ENCODE measurements at regions not wholly inside any gene's neighbourhood (a gene's known extent, or its start where the extent isn't known, plus 50 kb on each side); places are given as distances from the start of the nearest gene placed in this dataset.

DNA sequence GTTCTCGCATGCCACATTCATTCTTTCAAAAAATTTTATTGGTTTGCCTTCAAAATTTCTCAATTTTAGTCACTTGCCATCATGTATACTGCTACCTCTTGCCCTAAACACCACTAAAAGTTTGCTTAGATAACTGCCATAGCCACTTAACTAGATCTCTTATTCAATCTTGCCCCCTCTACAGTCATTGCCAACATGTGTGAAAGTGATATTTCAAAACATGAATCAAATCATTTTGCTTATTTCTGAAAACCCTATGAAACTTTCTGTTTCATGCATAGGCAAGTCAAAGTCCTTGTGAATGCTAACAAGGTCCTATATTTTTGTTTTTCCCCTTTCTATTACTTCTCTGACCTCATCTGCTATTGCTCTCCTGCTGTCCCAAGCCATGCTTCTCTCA is 397.1 kb downstream of the KCNJ3 start:
- TF ChIP-seq, protein P1, sequence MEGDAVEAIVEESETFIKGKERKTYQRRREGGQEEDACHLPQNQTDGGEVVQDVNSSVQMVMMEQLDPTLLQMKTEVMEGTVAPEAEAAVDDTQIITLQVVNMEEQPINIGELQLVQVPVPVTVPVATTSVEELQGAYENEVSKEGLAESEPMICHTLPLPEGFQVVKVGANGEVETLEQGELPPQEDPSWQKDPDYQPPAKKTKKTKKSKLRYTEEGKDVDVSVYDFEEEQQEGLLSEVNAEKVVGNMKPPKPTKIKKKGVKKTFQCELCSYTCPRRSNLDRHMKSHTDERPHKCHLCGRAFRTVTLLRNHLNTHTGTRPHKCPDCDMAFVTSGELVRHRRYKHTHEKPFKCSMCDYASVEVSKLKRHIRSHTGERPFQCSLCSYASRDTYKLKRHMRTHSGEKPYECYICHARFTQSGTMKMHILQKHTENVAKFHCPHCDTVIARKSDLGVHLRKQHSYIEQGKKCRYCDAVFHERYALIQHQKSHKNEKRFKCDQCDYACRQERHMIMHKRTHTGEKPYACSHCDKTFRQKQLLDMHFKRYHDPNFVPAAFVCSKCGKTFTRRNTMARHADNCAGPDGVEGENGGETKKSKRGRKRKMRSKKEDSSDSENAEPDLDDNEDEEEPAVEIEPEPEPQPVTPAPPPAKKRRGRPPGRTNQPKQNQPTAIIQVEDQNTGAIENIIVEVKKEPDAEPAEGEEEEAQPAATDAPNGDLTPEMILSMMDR (IDR thresholded peaks at IDR 0.05): no peak
- no peak for TF ChIP-seq POLR2A (IDR thresholded peaks at IDR 0.05)
